ENCODE measurements at regions not wholly inside any gene's neighbourhood (a gene's known extent, or its start where the extent isn't known, plus 50 kb on each side); places are given as distances from the start of the nearest gene placed in this dataset.

- TF ChIP-seq CTCF (conservative IDR thresholded peaks at IDR 0.05), result no peak
- TF ChIP-seq EZH2 (IDR thresholded peaks at IDR 0.05; ENCODE audit: low read depth), result no peak
These were observed 495.8 kb downstream of the PDCD6IP start for GRCh38 chr3:34294240-34294639.
